ENCODE measurements at regions not wholly inside any gene's neighbourhood (a gene's known extent, or its start where the extent isn't known, plus 50 kb on each side); places are given as distances from the start of the nearest gene placed in this dataset.

- TF ChIP-seq RFX5 (IDR thresholded peaks at IDR 0.05) (no peak), CHD2 (IDR thresholded peaks at IDR 0.05; ENCODE audit: low read length, partially characterized antibody) (no peak), NFE2L2 (conservative IDR thresholded peaks at IDR 0.05; ENCODE audit: low read length) (no peak), CTCF (IDR thresholded peaks at IDR 0.05) (no peak), POLR2A (IDR thresholded peaks at IDR 0.05; ENCODE audit: low read length) (no peak), CEBPB (IDR thresholded peaks at IDR 0.05) (no peak), ESRRA (IDR thresholded peaks at IDR 0.05; ENCODE audit: borderline replicate concordance, low read length) (no peak), TP53 (CRISPR knock-in tag; IDR thresholded peaks at IDR 0.05) (no peak), PHF8 (IDR thresholded peaks at IDR 0.05; ENCODE audit: borderline replicate concordance, low read depth) (no peak), MAX (IDR thresholded peaks at IDR 0.05) (no peak), KDM1A (IDR thresholded peaks at IDR 0.05; ENCODE audit: low read depth) (no peak), RAD21 (conservative IDR thresholded peaks at IDR 0.05 in 1 of 2, IDR thresholded peaks at IDR 0.05 in 1 of 2) (no peak), USF2 (IDR thresholded peaks at IDR 0.05) (no peak)
These were observed 1211.8 kb upstream of the SLC39A10 start for GRCh38 chr2:194445226-194445625.
